OCI-LY7 (cell line): ENCODE measurements at regions not wholly inside any gene's neighbourhood (a gene's known extent, or its start where the extent isn't known, plus 50 kb on each side); places are given as distances from the start of the nearest gene placed in this dataset.

Experiments
- BruUV-seq: library from RNA; stranded (reverse); fragments of 400-500 nt; replicated peaks from 2 replicates; lab custom pipeline; 2021; lab: Mats Ljungman, UMichigan
- CTCF ChIA-PET: fragments of 300-600 bp; sonication (Branson Sonifier 250); formaldehyde crosslinking; loops from one replicate; lab custom pipeline; 2022; ENCODE audit warnings: antibody characterized with exemption; ENCODE audit not compliant: unreplicated experiment; lab: Charles Lee
- POLR2A ChIA-PET: fragments of 300-600 bp; sonication (Branson Sonifier 250); formaldehyde crosslinking; loops from one replicate; lab custom pipeline; 2022; ENCODE audit warnings: antibody characterized with exemption; lab: Charles Lee
- DNase-seq: peaks from one replicate; pipeline ENCODE4 v3.0.0-alpha.2; 2015; ENCODE audit warnings: low spot score
- H2AFZ ChIP-seq: fragments of 200-600 bp; sonication (generic), shearing (Covaris generic); 2 replicates; pipeline ENCODE4 v1.6.1; 2014; ENCODE audit warnings: mild to moderate bottlenecking, antibody characterized with exemption, low read length, moderate library complexity
- H3K27ac ChIP-seq: fragments of 200-600 bp; sonication (generic); 2 replicates; pipeline ENCODE4 v1.5.1; 2014; ENCODE audit warnings: mixed run types, low read depth, mild to moderate bottlenecking, moderate library complexity, low read length, inconsistent platforms; ENCODE audit not compliant: poor library complexity, severe bottlenecking
- H3K36me3 ChIP-seq: fragments of 200-600 bp; sonication (generic); 2 replicates; pipeline ENCODE4 v1.6.1; 2014; ENCODE audit warnings: mild to moderate bottlenecking, antibody characterized with exemption, low read length, moderate library complexity, mixed read lengths; ENCODE audit not compliant: insufficient read depth
- H3K4me1 ChIP-seq: fragments of 200-600 bp; sonication (generic); 2 replicates; pipeline ENCODE4 v1.5.1; 2014; ENCODE audit warnings: mild to moderate bottlenecking, low read length; ENCODE audit not compliant: insufficient read depth, poor library complexity, severe bottlenecking
- H3K4me2 ChIP-seq: fragments of 200-600 bp; sonication (generic); 2 replicates; pipeline ENCODE4 v1.6.1; 2014; ENCODE audit warnings: mild to moderate bottlenecking, low read length
- H3K4me3 ChIP-seq: fragments of 200-600 bp; sonication (generic); 2 replicates; pipeline ENCODE4 v1.5.1; 2014; ENCODE audit warnings: mild to moderate bottlenecking, low read depth, low read length; ENCODE audit not compliant: poor library complexity, severe bottlenecking
- H3K79me2 ChIP-seq: fragments of 200-600 bp; sonication (generic); 2 replicates; pipeline ENCODE4 v1.6.1; 2016; ENCODE audit warnings: low read depth, mild to moderate bottlenecking, low read length, moderate library complexity, mixed read lengths; ENCODE audit not compliant: insufficient read depth
- H3K9me2 ChIP-seq: fragments of 200-600 bp; sonication (generic); 2 replicates; pipeline ENCODE4 v1.6.1; 2016; ENCODE audit warnings: mild to moderate bottlenecking, low read length, mixed read lengths; ENCODE audit not compliant: insufficient read depth
- H3K9me3 ChIP-seq: fragments of 200-600 bp; sonication (generic); 2 replicates; pipeline ENCODE4 v1.6.1; 2014; ENCODE audit warnings: mild to moderate bottlenecking, mixed run types, low read length, mixed read lengths
- H4K20me1 ChIP-seq: fragments of 200-600 bp; sonication (generic); 2 replicates; pipeline ENCODE4 v1.6.1; 2014; ENCODE audit warnings: mild to moderate bottlenecking, antibody characterized with exemption, low read length, moderate library complexity, mixed read lengths; ENCODE audit not compliant: insufficient read depth
- CTCF ChIP-seq: fragments of 200-600 bp; sonication (generic); conservative IDR thresholded peaks from 2 replicates; pipeline ENCODE4 v1.5.1; 2014; ENCODE audit warnings: mild to moderate bottlenecking, antibody characterized with exemption, low read length, moderate library complexity, mixed read lengths
- EZH2phosphoT487 ChIP-seq: fragments of 200-600 bp; sonication (generic); IDR thresholded peaks from 2 replicates; pipeline ENCODE4 v1.6.1; 2018; ENCODE audit warnings: low read depth, borderline replicate concordance, mild to moderate bottlenecking, mixed run types, antibody characterized with exemption, low read length, moderate library complexity, mixed read lengths
- intact Hi-C: fragments of 100-400 bp; cut with micrococcal nuclease; formaldehyde crosslinking; loops from one replicate; pipeline ENCODE4 v1.10.0; 2022; ENCODE audit not compliant: unreplicated experiment

DNA sequence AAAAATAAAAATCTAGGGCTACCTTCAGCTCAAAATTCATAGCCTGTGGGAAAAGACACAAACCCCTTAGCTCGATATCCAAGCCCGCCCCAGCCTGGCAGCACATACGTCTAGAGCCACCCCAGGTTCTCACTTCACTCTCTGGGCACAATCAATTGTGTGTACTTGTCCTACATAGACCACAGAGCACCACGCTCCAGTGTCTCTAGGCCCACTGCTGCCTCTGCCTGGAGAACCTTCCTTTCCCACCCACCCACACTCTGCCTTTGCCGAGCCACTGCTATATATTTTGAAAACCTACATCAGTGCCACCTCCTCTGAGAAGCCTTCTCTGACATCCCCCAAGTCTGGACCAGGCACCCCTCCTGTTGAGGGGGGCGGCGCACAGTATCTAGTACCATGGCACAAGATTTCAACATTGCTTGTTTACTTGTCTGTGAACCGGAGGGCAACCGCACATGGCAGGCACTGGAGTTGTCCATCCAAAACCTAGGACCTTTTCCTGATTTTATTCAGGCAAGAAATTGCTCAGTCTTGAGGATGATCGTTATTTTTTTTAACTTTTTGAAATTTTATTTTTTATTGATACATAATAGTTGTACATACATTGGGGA lies 141.5 kb downstream of the UNC5CL start:
- intact Hi-C loops: no loop called here
- no peaks in the 10 kb centered on the region for H3K79me2 ChIP-seq
- no peaks in the 10 kb centered on the region for H3K9me3 ChIP-seq
- no peak overlapping the region for H3K4me2 ChIP-seq
- H4K20me1 ChIP-seq: no peaks in the 10 kb centered on the region; the same call in 1 of the 2 replicates
- no peak overlapping the region for H2AFZ ChIP-seq
- H3K27ac ChIP-seq: no peak overlapping the region
- DNase-seq: no peak
- ChIA-PET POLR2A (no interaction called here), CTCF (interaction anchor here (0.5 kb wide), 1 partner anchor 1787 kb away, joined by 3 read pairs; no protein-coding TSS in a partner anchor)
- TF ChIP-seq CTCF (no peak), EZH2phosphoT487 (no peak)
- BruUV-seq: no TSS peak
- H3K36me3 ChIP-seq: no peaks in the 10 kb centered on the region
- no peaks in the 10 kb centered on the region for H3K4me1 ChIP-seq
- no peak overlapping the region for H3K4me3 ChIP-seq
- H3K9me2 ChIP-seq: no peaks in the 10 kb centered on the region

DNA sequence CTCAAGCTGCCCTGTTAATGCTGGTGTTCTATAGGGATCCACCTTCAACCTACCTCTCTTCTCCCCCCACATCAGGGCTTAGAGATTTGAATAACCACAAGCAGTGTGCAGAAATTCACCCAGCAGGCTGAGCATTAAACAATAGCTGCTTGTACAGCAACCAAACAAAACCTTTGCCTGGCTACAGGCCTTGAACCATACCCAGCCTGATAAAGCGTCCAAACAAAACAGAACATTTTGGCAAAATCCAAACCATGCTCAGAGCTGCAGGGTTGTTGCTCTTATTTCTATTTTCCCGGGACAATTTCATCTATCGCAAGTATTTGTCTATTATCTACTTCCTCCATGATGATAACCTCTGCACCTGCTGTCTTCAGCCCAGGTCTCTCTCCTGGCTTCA lies 142.3 kb downstream of the UNC5CL start:
- DNase-seq: no peak
- no peak overlapping the region for H3K4me3 ChIP-seq
- H3K79me2 ChIP-seq: no peaks in the 10 kb centered on the region
- ChIA-PET POLR2A (interaction anchor here (1.0 kb wide), 2 partner anchors 15 to 16 kb away, joined by 3 read pairs; no protein-coding TSS in a partner anchor), CTCF (interaction anchor here (0.5 kb wide), 1 partner anchor 1786 kb away, joined by 3 read pairs; no protein-coding TSS in a partner anchor)
- no peaks in the 10 kb centered on the region; the same call in 1 of the 2 replicates for H4K20me1 ChIP-seq
- no TSS peak for BruUV-seq
- H2AFZ ChIP-seq: no peak overlapping the region
- H3K27ac ChIP-seq: no peak overlapping the region
- no peaks in the 10 kb centered on the region for H3K9me2 ChIP-seq
- no peak overlapping the region for H3K4me2 ChIP-seq
- no peaks in the 10 kb centered on the region for H3K36me3 ChIP-seq
- H3K4me1 ChIP-seq: no peaks in the 10 kb centered on the region
- H3K9me3 ChIP-seq: no peaks in the 10 kb centered on the region
- TF ChIP-seq EZH2phosphoT487 (no peak), CTCF (no peak)
- intact Hi-C loops: loop anchor here (1.0 kb wide), 1 partner anchor 19 kb away; no protein-coding TSS in a partner anchor
